ENCODE measurements at regions not wholly inside any gene's neighbourhood (a gene's known extent, or its start where the extent isn't known, plus 50 kb on each side); places are given as distances from the start of the nearest gene placed in this dataset.

- no peak overlapping the region for H3K9ac ChIP-seq
- H3K27me3 Mint-ChIP-seq (ENCODE audit: insufficient read depth, low read depth) = peaks cover 4% of the 10 kb centered on the region
- TF ChIP-seq CTCF (IDR thresholded peaks at IDR 0.05) = no peak
- TF ChIP-seq EZH2 (IDR thresholded peaks at IDR 0.05) = no peak
- no peak for TF ChIP-seq EZH2phosphoT487 (IDR thresholded peaks at IDR 0.05)
- H3K4me2 ChIP-seq = no peak overlapping the region
- no peak overlapping the region for H2AFZ ChIP-seq (replicated peaks)
- no peaks in the 10 kb centered on the region for H3K27me3 ChIP-seq
- peaks cover 26% of the 10 kb centered on the region for H3K4me1 Mint-ChIP-seq
- H3K36me3 Mint-ChIP-seq = no peaks in the 10 kb centered on the region
- no peak overlapping the region for H3K4me3 Mint-ChIP-seq
- H3K79me2 ChIP-seq (ENCODE audit: low read depth) = no peaks in the 10 kb centered on the region
- peaks cover 2% of the 10 kb centered on the region for H3K9me3 Mint-ChIP-seq
- no peak overlapping the region for H3K27ac ChIP-seq
- H3K4me3 ChIP-seq = no peak overlapping the region
- H3K27ac Mint-ChIP-seq = no peak overlapping the region
- peak; percentile 29 for DNase-seq (ENCODE audit: low spot score)
- no peaks in the 10 kb centered on the region for H4K20me1 ChIP-seq (ENCODE audit: low read depth)
- no peaks in the 10 kb centered on the region for H3K4me1 ChIP-seq
- H3F3A ChIP-seq (ENCODE audit: low read depth) = no peaks in the 10 kb centered on the region
- H3K36me3 ChIP-seq = no peaks in the 10 kb centered on the region
- H3K9me3 ChIP-seq (ENCODE audit: low read depth) = no peaks in the 10 kb centered on the region
These were observed 297.1 kb downstream of the NSUN3 start for GRCh38 chr3:94359996-94360395.

- Histone ChIP-seq H3K36me3 (no peaks in the 10 kb centered on the region), H3K79me2 (ENCODE audit: low read depth) (no peaks in the 10 kb centered on the region), H2AFZ (replicated peaks) (no peak overlapping the region), H4K20me1 (ENCODE audit: low read depth) (no peaks in the 10 kb centered on the region), H3K9me3 (ENCODE audit: low read depth) (no peaks in the 10 kb centered on the region), H3K27me3 (no peaks in the 10 kb centered on the region), H3K4me3 (no peak overlapping the region), H3F3A (ENCODE audit: low read depth) (no peaks in the 10 kb centered on the region), H3K9ac (no peak overlapping the region), H3K27ac (no peak overlapping the region), H3K4me2 (no peak overlapping the region), H3K4me1 (no peaks in the 10 kb centered on the region)
- no peak overlapping the region for H3K4me3 Mint-ChIP-seq
- TF ChIP-seq EZH2phosphoT487 (IDR thresholded peaks at IDR 0.05) (no peak), EZH2 (IDR thresholded peaks at IDR 0.05) (no peak), CTCF (IDR thresholded peaks at IDR 0.05) (no peak)
- H3K9me3 Mint-ChIP-seq = peaks cover 5% of the 10 kb centered on the region
- no peak for DNase-seq (ENCODE audit: low spot score)
- peaks cover 4% of the 10 kb centered on the region for H3K27me3 Mint-ChIP-seq (ENCODE audit: insufficient read depth, low read depth)
- no peaks in the 10 kb centered on the region for H3K36me3 Mint-ChIP-seq
- H3K27ac Mint-ChIP-seq = no peak overlapping the region
- peaks cover 26% of the 10 kb centered on the region for H3K4me1 Mint-ChIP-seq
These were observed 298.1 kb downstream of the NSUN3 start for GRCh38 chr3:94360987-94361386.

- Histone ChIP-seq H3K27ac (no peak overlapping the region), H3K9me3 (ENCODE audit: low read depth) (no peaks in the 10 kb centered on the region), H2AFZ (replicated peaks) (no peak overlapping the region), H3K27me3 (no peaks in the 10 kb centered on the region), H3F3A (ENCODE audit: low read depth) (no peaks in the 10 kb centered on the region), H3K79me2 (ENCODE audit: low read depth) (no peaks in the 10 kb centered on the region), H3K4me1 (no peaks in the 10 kb centered on the region), H3K4me3 (no peak overlapping the region), H3K36me3 (no peaks in the 10 kb centered on the region), H4K20me1 (ENCODE audit: low read depth) (no peaks in the 10 kb centered on the region), H3K4me2 (no peak overlapping the region), H3K9ac (no peak overlapping the region)
- peaks cover 4% of the 10 kb centered on the region for H3K27me3 Mint-ChIP-seq (ENCODE audit: insufficient read depth, low read depth)
- DNase-seq (ENCODE audit: low spot score) = no peak
- peaks cover 15% of the 10 kb centered on the region for H3K9me3 Mint-ChIP-seq
- H3K4me3 Mint-ChIP-seq = no peak overlapping the region
- peak overlapping the region; percentile 64 for H3K27ac Mint-ChIP-seq
- H3K36me3 Mint-ChIP-seq = no peaks in the 10 kb centered on the region
- no peak for TF ChIP-seq CTCF (IDR thresholded peaks at IDR 0.05)
- no peak for TF ChIP-seq EZH2 (IDR thresholded peaks at IDR 0.05)
- TF ChIP-seq EZH2phosphoT487 (IDR thresholded peaks at IDR 0.05) = no peak
- H3K4me1 Mint-ChIP-seq = peaks cover 26% of the 10 kb centered on the region
These were observed 299.5 kb downstream of the NSUN3 start for GRCh38 chr3:94362393-94362792.

All from neural progenitor cell (in vitro differentiated cells).